GM20431 (cell line): ENCODE measurements at regions not wholly inside any gene's neighbourhood (a gene's known extent, or its start where the extent isn't known, plus 50 kb on each side); places are given as distances from the start of the nearest gene placed in this dataset.

ENCODE experiments used
- in situ Hi-C: fragments of 300-500 bp; cut with MseI, MboI; formaldehyde crosslinking; loops from one replicate; pipeline ENCODE4 v1.15.0; 2020; ENCODE audit warnings: low sequenced_read_pairs; ENCODE audit not compliant: unreplicated experiment

DNA sequence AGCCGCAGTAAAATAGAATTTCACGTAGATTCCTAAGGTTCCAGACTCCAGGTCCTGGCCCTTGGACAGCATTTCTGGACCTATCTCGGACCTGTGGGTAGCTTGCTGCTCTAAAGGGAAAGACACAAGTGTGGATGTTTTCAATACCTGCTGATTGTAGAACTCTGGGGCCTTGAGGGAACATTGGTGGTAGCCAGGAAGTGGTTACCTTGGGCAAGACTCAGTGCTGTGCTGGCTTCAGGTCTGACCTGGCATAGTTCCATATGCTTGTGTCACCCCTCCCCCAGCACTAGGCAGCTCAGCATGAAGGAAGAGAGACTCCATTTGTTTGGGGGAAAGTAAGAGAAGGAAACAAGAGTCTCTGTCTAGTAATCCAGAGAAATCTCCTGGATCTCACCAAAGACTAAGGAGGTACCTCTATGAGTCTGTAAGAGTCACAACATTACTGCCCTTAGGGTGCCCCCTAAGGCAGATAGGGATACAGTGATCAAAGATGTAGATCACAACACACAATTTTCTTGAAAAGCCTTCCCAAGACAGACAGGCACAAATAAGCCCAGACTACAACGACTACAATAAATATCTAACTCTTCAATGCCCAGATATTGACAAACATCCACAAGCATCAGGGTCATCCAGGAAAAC lies 398.8 kb downstream of the TGFB2 start:
- in situ Hi-C loops = no loop called here

- in situ Hi-C loops = no loop called here
These were observed 402.9 kb downstream of the TGFB2 start for GRCh38 chr1:218748071-218748470.

DNA sequence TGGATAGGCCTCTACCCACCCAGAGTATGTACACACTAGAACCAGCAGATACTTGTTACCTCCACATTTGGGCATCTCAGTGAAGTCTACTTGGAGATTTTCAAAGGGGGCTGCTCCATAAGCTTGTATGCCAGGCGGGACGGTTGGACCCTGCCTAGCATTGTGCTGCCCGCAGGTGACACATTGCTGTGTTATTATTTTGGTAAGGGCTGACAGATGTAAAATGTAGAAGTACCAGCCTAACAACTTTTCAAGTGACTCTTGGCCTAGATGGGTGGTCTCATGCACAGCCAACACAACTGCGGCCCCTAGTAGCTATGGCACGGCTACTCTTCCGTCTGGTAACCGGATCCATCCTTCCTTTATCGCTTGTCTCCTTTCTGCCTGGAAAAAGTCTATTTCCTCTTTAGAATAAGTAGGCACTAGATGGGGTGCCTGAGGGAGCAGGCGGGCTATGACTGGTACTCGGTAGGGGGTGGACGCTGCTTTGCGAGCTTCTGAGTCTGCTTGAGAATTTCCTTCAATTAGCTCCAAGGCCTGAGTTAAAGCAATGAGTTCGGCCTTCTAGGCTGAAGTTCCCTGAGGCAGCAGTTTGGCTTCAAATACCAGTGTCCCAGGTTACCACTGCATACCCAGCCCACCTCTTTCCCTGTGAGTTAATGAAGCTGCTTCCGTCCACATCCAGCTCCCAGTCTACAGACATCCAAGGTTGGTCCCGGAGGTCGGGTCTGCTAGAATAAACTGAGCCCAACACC lies 405.3 kb downstream of the TGFB2 start:
- in situ Hi-C loops = no loop called here

GRCh38 chr1:218751208-218751948 lies 406.2 kb downstream of the TGFB2 start:
- in situ Hi-C loops = no loop called here

- in situ Hi-C loops = no loop called here
These were observed 407.0 kb downstream of the TGFB2 start for GRCh38 chr1:218752126-218752525.

DNA sequence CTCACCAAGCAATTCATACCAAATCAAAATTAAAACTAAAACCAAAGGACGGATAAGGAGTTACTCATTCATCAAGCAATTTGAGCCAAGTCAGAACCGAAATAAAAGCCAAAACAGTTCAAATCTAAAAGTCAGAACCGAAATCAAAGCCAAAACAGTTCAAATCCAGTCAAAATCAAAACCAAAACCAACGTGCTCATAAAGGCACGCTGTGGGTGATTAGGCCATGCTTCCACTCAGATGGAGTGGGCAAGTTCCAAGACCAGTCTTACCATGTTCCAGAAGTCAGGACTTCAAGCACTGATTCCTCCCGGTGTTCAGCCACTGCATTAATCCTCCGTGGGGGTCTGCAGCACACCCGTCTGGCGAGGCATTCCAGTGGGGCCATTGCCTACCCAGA lies 409.3 kb downstream of the TGFB2 start:
- in situ Hi-C loops = no loop called here

DNA sequence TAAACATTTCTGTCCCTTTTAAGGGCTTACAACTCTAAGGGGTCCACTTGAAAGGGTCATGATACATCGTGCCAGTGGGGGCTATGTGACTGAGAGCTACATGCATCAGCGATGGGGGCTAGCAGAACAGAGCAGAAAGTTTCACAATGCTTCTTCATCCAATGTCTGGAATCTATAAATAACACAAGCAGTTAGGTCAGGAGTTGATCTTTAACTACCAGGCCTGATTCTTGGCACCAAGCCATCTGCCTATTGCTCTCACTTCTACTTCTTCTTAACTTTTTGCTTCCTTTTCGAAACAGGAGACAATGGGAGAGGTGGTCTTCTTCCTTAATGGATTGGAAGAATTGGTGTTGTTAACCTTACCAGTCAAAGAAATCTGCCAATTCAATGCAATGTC lies 410.0 kb downstream of the TGFB2 start:
- in situ Hi-C loops = no loop called here

- in situ Hi-C loops = no loop called here
These were observed 413.9 kb upstream of the LYPLAL1 start for GRCh38 chr1:218759795-218760194.

DNA sequence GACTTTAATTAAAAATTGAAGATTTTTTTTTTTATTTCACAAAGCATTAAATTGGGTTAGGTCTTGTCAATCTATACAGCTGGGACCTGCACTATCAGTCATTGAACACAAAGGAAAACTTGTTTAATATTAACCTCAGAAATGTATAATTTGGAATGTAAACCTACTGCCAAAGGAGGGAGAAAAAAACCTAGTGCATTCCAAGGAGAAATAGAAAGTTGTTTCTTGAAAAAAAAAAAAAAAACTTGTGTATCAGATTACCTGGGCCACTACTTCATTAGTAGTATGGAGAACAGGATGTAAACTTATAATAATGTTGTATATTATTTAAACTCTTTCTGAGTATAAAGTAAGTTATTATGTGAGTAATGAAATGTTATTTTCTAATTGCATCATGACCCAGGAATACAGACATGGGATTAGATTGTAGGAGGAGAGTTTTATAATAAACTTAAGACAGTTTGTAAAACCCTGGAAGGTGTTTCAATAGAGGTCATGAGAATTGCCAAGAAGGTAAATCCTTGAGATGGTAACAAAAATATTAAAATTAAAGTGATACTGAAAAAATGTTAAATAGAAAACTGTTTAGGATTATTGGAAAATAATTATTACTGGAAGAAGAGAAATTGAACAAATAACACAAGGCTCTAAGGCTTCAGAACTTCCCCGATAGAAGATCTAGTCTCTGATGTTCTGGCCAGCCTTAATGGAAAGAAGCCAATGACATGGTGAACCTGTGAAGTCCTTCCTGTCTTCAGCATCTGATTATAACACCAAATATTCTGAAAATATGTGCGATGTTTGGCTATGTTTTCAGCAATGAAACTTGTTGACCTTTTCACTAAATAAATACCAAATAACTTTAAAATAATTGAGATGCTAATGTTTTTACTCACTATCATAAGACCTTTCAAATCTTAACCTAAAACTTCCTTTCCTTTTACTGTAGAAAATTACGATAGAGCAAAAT lies 412.8 kb upstream of the LYPLAL1 start:
- in situ Hi-C loops = no loop called here

- in situ Hi-C loops = no loop called here
These were observed 410.1 kb upstream of the LYPLAL1 start for GRCh38 chr1:218763538-218763937.

- in situ Hi-C loops = no loop called here
These were observed 407.9 kb upstream of the LYPLAL1 start for GRCh38 chr1:218765753-218766152.

DNA sequence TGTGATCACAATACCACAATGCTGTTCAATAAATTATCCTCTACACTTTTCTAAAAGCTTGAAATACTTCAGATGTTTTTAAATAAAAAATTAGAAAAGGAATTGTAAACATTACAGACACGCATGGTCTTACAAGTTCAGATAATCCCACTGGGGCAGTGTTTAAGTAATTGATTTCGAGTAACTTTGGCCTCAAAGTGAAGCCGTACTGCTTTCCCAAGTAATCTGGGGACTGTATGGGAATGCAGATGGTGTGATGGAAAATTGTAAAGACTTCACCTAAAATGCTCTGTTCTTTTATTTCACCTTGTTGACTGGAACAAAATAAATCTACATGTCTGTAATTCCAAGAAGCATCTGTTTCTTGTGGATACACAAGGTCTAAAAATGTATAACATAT lies 401.7 kb upstream of the LYPLAL1 start:
- in situ Hi-C loops = no loop called here

DNA sequence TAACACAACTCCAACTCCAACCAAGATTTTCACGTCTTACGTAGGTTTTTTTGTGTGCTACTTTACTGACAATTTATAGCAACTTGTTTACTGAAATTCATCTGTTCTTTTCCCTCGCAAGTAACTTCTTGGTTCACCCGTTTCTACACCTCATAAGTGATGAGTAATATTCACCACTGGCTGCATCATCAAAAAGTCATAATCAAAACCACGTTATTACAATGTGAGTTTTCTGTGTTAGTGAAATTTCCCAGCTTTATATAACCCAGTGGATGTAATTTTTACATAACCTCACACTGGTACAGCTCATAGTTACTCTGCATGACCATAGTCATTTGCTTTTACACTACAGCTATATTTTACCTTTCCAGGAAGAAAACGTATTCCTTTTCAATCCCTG lies 401.1 kb upstream of the LYPLAL1 start:
- in situ Hi-C loops = no loop called here

DNA sequence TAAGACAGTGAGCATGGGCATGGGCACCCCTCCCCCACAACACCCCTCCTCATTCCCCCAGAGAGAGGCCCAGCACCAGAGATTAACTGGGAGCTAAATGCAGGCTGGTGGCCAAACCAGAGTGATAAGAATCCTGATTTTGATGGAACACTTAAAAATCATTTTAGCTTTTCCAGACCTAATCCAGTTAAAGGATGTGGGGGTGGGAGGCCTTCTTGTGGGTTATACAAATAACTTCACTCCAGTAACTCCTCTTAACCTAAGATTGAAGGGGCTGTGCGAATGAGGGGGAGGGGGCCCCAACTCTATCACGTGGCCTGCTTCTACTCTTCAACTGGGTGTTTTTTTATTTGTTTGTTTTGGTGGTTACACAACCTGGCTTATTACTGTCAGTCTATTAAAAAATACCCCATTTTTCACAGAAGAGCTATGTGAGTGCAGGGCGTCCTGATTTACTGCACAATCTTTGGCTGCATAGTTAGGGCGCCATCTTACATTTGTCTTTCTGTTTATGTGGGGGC lies 398.1 kb upstream of the LYPLAL1 start:
- in situ Hi-C loops = no loop called here

DNA sequence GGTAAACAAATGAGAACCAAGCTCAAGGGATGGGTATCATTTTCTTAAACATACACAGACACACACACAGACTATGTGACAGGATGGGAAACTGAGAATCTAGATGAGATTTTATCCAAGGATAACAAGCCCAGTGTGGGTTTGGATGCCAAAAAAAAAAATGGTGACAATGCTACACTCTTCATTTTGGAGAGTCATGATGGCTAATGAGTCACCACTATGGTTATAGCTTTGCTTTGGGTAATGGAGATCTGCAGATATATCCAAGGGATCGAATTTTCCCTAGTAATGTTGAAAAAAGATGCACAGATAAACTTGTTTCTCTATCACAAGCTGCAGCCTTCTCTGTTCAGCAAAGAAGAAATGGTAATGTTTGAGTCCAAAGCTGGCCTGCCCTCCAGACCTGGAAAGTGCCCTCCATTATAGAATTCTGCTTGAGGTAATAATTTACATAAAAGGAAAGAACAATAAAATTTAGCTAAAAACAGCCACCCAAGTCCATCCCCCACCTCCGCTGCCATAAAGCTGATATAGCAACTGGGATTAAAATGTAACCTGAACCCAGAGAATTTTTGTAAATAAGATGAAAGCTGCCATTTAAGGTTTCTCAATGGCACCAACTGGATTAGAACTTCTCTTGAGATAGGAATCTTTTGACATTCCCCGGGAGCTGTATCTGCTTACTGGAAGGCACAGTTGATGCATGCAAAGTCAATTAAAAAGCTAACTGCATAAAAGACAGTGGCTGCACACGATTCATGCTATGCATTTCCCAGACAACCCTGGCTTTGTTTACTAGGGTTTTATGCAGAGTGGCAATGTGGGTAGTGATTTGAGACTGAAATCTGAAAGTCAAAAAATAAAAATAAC lies 395.2 kb upstream of the LYPLAL1 start:
- in situ Hi-C loops = no loop called here

DNA sequence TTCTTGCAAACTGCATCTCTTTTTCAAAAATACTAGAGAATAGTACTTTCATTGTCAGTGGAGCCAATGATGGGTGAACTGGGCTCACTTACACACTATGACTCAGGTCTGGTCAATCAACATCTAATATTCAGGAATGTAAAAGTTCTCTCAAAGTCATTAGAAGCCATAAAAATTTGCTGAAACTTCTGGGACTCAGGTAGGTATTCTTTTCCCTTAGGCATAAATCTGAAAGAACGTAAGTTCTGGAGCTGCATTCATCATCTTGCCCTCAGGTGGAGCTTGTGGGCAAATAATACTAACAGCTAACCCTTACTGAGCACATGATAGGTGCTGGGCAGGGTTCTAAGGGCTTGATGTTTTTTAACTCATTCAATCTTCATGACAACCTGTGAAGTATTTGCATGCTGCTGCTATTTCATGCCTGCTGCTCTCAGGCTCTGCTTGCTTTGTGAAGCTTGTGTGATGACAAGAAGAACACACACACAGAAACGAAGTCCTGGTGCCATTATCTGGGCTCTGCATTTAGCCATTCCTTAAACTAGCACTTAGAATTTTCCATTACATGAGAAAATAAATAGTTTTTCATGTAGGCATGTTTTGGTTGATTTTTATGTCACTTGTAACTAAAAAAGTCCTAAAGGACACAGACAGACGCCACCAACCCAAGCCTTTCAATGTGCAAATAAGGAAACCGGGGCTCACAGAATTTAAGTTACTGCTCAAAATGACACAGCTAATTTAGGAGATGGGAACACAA lies 394.2 kb upstream of the LYPLAL1 start:
- in situ Hi-C loops = no loop called here

DNA sequence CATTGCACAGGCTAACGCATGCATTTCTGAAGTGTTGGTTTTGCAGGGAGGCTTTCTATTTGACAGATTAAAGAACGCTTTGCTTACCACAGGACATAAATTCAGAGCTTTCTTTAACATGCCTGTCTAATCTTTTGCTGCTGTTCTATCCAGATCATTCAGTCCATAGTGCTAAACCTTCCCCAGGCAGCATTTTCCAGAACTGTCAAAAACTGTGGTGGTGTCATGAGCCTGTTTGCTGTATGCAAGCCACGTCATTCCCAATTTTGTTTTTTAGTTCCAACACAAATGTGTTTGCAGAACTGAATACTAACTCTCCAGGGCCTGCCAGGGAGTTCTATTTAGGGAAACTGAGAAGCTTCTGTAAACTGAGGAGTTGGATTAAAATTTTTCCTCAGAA lies 390.5 kb upstream of the LYPLAL1 start:
- in situ Hi-C loops = no loop called here

DNA sequence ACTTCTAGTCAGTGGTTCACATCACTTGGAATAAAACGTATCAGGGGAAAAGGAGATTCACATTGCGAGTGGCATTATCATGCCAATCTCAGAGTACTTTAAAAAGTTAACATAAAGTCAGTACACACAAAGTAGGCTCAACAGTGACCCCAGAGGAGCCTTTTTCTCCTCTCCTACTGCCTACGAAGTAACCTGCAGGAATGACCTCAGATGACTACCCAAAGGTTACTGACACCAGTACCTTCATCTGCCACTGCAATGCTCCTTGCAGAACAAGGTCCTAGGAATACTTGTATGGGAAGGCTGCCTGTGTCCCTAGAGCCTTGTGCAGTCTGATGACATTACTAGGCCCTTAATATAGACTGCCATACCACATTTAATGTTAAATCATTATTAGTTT lies 389.8 kb upstream of the LYPLAL1 start:
- in situ Hi-C loops = no loop called here
